ENCODE measurements at regions not wholly inside any gene's neighbourhood (a gene's known extent, or its start where the extent isn't known, plus 50 kb on each side); places are given as distances from the start of the nearest gene placed in this dataset.
A peak's percentile ranks its signal among the peaks of the same experiment; 100 is the strongest.

DNA sequence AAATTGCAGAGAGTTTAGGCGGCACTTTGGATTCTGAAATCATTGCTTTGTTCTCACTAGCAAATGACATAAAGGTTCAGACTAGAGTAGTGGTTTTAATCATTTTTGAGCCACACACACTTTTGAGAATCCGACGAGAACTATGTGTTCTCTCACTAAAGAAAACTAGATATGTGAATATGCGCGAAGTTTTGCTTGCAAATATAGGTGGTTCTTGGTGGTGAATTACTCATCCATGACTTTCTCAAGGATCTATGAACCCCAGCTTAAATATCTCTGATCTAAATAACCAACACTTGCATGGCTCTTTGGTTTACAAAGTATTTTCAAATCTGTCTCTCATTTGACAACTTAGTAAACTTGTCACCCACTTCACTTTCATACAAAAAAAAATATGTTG lies 54.8 kb downstream of the NOG start:
- H3K9me3 Mint-ChIP-seq = no peaks in the 10 kb centered on the region
- H3K27me3 Mint-ChIP-seq = no peaks in the 10 kb centered on the region
- no peak overlapping the region for H3K4me3 Mint-ChIP-seq
- no peak overlapping the region for H3K27ac Mint-ChIP-seq
- H3K4me1 Mint-ChIP-seq = peaks cover 12% of the 10 kb centered on the region
- H3K36me3 Mint-ChIP-seq = no peaks in the 10 kb centered on the region

DNA sequence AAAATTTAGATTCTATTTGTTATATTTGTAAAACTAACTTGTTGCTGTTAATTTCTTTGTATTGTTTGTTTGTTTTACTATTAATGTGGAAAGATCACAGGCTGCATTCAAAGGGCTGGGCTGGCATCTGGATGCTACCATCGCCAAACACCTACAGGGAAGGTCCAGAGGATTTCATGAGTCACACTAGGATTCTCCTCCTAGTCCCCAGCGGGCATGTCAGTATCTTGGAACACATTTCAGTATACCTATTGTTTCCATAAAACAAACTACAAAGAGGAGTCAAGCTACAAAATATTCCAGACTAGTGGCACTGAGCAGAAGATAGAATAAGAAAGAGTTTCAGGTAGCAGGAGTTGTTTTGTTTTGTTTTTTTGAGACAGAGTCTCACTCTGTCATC lies 55.3 kb downstream of the NOG start:
- H3K9me3 Mint-ChIP-seq = no peaks in the 10 kb centered on the region
- no peak overlapping the region for H3K27ac Mint-ChIP-seq
- no peaks in the 10 kb centered on the region for H3K27me3 Mint-ChIP-seq
- H3K36me3 Mint-ChIP-seq = no peaks in the 10 kb centered on the region
- no peak overlapping the region for H3K4me3 Mint-ChIP-seq
- peaks cover 16% of the 10 kb centered on the region for H3K4me1 Mint-ChIP-seq

DNA sequence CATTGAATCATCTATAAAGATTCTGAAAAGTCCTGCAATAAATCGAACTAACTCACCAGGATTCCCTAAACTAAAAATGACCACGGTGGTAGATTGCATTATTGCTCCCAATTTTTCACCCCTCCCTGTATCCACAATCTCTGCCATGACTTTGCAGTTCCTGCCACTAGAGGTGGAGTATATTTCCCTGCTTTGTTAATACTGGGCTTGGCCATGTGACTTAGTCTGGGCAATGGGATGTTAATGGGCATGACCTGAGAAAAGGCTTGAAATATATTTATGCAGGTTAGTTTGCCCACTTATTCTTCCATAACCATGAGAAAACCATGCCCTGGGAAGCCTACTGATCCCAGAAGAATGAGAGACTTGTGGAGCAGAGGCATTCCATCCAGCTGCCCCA lies 59.1 kb downstream of the NOG start:
- Mint-ChIP-seq H3K27me3 (no peaks in the 10 kb centered on the region), H3K4me1 (peaks cover 13% of the 10 kb centered on the region), H3K9me3 (no peaks in the 10 kb centered on the region), H3K4me3 (no peak overlapping the region), H3K36me3 (no peaks in the 10 kb centered on the region), H3K27ac (no peak overlapping the region)

DNA sequence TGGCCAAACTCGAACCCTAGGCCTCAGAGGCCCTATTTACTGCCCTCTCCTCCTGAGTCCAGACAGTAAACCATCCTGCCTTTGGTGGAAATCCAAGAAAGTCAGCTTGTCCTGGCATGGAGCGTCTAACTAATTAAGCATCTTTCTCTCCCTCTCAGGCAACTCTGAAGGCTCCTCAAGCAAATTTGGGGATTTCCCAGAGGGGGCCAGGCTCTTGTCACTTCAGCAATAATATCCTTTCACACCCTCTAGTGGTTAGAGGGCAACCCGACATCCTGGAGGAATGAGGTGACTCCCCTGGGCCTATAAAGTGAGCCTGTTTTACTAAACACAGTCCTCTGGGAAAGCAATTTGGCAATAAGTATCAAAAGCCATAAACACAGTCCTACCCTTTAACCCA lies 60.4 kb downstream of the NOG start:
- Mint-ChIP-seq H3K36me3 (no peaks in the 10 kb centered on the region), H3K27me3 (no peaks in the 10 kb centered on the region), H3K27ac (no peak overlapping the region), H3K4me1 (peaks cover 9% of the 10 kb centered on the region), H3K9me3 (no peaks in the 10 kb centered on the region), H3K4me3 (no peak overlapping the region)

DNA sequence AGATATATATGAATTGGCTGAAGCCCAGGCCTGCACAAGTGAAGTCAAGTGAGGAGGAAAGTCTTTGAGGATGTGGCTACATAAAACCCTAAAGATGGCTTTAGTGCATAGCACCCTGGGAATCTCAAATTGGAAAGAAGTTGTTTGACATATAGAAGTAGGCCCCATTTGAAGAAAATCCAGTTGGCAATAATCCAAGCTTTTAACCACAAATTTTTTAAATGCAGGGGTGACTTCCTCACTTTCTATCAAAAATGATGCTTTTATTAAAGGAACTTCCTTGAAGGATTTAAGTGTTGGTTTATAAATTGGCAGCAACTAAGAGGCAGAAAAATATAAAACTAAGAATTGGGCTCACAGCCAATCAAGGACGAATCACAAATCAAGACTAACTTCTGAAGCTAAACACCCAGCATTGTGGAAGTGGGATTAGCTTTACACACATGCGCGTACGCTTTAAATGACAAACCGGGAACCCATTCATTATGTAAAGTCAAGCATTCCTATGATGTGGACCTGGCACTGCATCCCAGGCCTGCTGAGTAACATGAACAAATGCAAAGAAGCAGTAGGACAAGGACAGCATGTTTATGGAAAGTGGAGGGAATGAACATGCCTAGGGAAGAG lies 63.3 kb downstream of the NOG start:
- Mint-ChIP-seq H3K36me3 (no peaks in the 10 kb centered on the region), H3K9me3 (no peaks in the 10 kb centered on the region), H3K4me1 (peaks cover 9% of the 10 kb centered on the region), H3K4me3 (no peak overlapping the region), H3K27me3 (no peaks in the 10 kb centered on the region), H3K27ac (no peak overlapping the region)

DNA sequence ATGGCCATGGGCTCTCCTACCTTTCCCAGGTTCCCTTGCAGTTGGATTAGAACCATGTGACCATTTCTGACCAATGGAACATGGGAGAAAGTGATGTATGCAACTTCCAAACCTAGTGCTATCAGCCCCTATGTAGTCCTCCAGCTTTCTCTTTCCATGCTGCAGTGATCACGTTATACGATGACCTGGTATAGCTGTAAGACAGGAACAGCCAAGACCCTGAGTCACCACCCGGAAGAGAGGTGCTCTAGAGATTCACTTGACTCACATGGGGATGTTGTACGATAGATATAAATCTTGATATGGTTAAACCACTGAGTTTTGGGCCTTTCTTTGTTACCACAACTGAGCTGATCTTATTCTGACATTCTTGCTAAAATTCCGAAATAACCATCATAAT lies 65.1 kb downstream of the NOG start:
- H3K9me3 Mint-ChIP-seq = no peaks in the 10 kb centered on the region
- no peaks in the 10 kb centered on the region for H3K36me3 Mint-ChIP-seq
- no peak overlapping the region for H3K27ac Mint-ChIP-seq
- no peaks in the 10 kb centered on the region for H3K27me3 Mint-ChIP-seq
- peaks cover 4% of the 10 kb centered on the region for H3K4me1 Mint-ChIP-seq
- no peak overlapping the region for H3K4me3 Mint-ChIP-seq

DNA sequence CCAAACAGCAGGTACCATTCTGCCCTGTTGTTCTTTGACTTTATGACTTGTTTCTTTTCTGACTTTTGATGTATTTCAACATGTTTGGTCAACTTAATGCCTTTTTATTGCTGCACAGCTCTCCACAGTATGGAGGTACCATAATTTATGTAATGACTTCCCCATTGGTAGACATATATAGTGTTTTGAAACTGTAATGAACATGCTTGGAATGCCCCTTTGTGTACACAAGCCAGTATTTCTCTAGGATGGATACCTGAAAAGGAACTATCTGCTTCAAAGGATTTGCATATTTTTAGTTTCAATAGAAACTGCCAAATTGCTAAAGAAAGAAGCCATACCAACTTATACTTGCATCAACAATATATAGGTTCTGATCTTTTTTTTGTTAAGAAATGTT lies 66.1 kb downstream of the NOG start:
- Mint-ChIP-seq H3K27me3 (no peaks in the 10 kb centered on the region), H3K36me3 (no peaks in the 10 kb centered on the region), H3K4me1 (no peaks in the 10 kb centered on the region), H3K27ac (no peak overlapping the region), H3K4me3 (no peak overlapping the region), H3K9me3 (no peaks in the 10 kb centered on the region)

DNA sequence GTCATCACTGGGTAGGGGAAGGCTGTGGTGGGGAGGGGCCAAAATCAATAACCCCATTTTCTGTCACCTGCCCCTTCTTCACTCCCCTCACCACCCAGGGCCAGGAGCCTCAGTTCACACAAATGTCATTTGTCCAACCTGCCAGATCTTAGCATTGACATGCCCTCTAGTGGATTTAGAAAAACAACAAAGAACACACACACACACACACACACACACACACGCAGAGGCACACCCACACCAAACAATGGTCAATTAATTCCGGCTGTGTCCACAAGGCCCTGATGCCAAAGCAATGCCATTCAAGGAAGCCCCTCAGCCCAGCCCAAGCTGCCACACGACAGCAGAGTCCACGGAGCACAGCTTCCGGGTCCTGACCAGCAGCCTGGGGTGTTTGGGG lies 68.4 kb downstream of the NOG start:
- H3K9me3 Mint-ChIP-seq = no peaks in the 10 kb centered on the region
- no peaks in the 10 kb centered on the region for H3K36me3 Mint-ChIP-seq
- H3K27ac Mint-ChIP-seq = no peak overlapping the region
- no peak overlapping the region for H3K4me3 Mint-ChIP-seq
- H3K27me3 Mint-ChIP-seq = no peaks in the 10 kb centered on the region
- H3K4me1 Mint-ChIP-seq = no peaks in the 10 kb centered on the region

DNA sequence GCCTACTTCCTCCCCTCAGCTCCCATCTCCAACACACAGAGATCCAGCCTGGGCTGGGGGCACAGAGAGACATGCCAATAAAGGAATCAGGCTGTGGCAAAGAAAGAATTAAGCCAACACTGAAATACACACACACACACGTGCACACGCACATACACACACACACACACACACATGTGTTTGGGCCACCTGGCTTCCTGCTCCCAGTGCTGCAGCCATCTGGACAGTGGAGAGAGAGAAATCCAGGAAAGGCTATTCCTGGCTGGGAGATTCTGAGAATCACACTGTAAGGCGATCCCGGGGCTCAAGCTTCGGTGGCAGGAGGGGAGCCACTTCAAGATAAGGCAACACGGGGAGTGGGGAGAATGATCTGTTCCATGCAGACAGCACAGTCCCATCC lies 72.4 kb downstream of the NOG start:
- Mint-ChIP-seq H3K9me3 (no peaks in the 10 kb centered on the region), H3K4me1 (no peaks in the 10 kb centered on the region), H3K4me3 (no peak overlapping the region), H3K27me3 (peaks cover 2% of the 10 kb centered on the region), H3K27ac (no peak overlapping the region), H3K36me3 (no peaks in the 10 kb centered on the region)

DNA sequence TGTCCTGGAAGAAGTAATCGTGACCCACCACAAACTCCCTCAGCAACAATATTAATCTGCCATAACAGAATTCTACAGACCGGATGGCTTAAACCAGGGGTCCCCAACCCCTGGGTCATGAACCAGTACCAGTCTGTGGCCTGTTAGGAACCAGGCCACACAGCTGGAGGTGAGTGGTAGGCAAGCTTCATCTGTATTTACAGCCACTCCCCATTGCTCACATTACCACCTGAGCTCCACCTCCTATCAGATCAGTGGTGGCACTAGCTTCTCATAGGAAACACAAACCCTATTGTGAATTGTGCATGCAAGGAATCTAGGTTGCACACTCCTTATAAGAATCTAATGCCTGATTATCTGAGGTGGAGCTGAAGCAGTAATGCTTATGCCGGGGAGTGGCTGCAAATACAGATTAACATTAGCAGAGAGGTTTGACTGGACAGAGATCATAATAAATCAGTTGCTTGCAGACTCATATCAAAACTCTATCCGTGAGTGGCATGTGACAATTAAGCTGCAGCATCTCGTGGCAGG lies 74.5 kb downstream of the NOG start:
- H3K4me1 Mint-ChIP-seq = no peaks in the 10 kb centered on the region
- no peak overlapping the region for H3K27ac Mint-ChIP-seq

DNA sequence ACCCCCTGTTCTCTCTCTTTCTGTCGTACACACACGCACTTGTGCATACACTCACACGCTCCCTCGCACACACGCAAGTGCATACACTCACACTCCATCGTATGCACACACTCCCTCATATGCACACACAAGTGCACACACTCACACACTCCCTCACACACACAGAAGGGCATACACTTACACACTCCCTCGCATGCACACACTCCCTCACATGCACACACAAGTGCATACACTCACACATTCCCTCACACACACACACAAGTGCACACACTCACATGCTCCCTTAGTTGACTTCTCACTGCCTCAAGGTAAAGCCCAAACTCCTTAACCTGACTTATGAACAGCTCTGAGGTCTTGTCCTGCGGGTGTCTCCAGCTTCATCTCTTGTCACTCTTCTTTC lies 78.7 kb downstream of the NOG start:
- no peak overlapping the region for H3K4me3 Mint-ChIP-seq
- H3K27me3 Mint-ChIP-seq = peaks cover 8% of the 10 kb centered on the region
- peaks cover 2% of the 10 kb centered on the region for H3K36me3 Mint-ChIP-seq
- no peaks in the 10 kb centered on the region for H3K4me1 Mint-ChIP-seq
- H3K27ac Mint-ChIP-seq = no peak overlapping the region
- no peaks in the 10 kb centered on the region for H3K9me3 Mint-ChIP-seq

More for the DNA sequence above, 74.5 kb downstream of the NOG start:
- Mint-ChIP-seq H3K4me3 (no peak overlapping the region), H3K36me3 (peaks cover 2% of the 10 kb centered on the region), H3K9me3 (no peaks in the 10 kb centered on the region), H3K27me3 (peaks cover 6% of the 10 kb centered on the region)

DNA sequence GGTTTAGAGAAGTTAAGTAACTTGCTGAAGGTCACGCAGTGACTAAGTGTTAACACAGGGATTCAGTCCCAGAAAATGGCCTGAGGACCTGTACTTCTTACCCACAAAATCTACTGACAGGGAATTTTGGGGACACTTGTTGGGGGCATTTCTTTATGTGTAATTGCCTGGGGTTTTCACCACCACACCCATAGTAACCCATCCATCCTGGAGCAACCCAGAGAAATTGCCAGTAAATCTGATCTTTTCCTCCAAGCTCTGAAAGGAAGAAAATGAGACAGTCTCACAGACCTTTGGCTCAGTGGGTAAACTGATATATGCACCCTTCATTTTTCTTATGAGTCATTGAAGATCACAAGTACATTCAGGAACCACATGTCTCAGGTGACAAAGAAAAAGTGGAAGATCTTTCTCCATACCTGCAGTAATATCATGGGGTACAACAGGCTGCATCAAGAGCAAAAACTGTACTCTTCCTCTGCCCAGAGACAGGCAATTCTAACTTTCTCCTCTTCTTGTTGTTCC lies 81.0 kb downstream of the NOG start:
- H3K27me3 Mint-ChIP-seq = peaks cover 15% of the 10 kb centered on the region
- no peak overlapping the region for H3K27ac Mint-ChIP-seq
- peaks cover 12% of the 10 kb centered on the region for H3K4me1 Mint-ChIP-seq
- peaks cover 2% of the 10 kb centered on the region for H3K36me3 Mint-ChIP-seq
- no peaks in the 10 kb centered on the region for H3K9me3 Mint-ChIP-seq
- H3K4me3 Mint-ChIP-seq = no peak overlapping the region

DNA sequence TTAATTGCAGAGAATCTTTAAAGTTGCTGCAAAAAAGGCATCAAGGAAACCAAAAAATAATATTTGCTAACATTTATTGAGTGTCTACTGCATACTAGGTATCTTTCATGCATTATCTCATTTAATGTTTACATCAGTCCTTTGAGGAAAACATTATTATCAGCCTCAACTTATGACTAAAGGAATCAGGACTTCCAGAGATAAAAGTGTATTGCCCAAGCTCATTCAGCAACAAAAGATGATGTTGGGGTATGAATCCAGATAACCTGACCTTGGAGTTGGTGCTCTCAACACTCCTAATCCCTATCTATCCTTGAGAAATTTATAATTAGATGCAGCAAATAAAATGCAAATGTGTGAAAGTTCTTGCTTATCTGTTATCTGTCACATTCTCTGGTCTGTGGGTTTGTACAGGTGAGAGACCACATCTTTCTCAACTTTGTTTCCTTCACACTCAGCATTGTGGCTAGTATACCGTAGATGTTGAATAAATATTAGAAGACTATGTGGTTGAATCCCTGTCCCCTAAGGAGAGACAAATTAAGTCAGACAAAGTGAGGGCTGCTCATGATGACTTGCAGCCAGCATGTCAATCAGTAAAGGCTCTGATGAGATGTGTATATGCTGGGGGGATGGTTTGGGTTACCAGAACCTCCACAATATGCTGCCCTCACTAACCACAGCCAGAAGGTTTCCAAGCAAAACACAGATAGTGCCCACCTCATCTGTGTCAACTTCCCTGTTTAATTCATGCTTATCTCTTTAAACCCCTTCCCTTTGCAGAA lies 82.6 kb downstream of the NOG start:
- Mint-ChIP-seq H3K36me3 (peaks cover 2% of the 10 kb centered on the region), H3K27me3 (peaks cover 17% of the 10 kb centered on the region), H3K4me1 (peaks cover 24% of the 10 kb centered on the region), H3K27ac (no peak overlapping the region), H3K4me3 (no peak overlapping the region), H3K9me3 (no peaks in the 10 kb centered on the region)

DNA sequence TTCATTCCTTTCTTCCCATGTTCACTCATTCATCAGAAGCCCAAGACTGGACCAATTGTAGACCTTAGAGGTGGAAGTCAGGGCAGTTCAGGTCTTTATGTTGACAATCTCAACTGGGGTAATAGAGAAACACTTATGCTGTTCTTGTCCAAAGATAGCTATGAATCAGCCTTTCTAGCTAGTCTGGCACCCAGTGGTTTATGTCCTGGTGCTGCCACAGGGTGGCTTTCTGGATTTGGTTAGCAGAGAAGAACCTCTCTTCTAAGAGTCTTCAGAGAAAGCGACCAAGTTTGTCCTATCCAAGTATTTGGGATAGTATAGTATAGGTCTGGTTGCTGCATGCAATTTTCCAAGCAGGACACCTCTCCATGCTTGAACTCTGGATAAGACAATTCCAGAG lies 83.3 kb downstream of the NOG start:
- Mint-ChIP-seq H3K9me3 (no peaks in the 10 kb centered on the region), H3K4me1 (peaks cover 24% of the 10 kb centered on the region), H3K4me3 (no peak overlapping the region), H3K36me3 (peaks cover 2% of the 10 kb centered on the region), H3K27ac (no peak overlapping the region), H3K27me3 (peaks cover 17% of the 10 kb centered on the region)

DNA sequence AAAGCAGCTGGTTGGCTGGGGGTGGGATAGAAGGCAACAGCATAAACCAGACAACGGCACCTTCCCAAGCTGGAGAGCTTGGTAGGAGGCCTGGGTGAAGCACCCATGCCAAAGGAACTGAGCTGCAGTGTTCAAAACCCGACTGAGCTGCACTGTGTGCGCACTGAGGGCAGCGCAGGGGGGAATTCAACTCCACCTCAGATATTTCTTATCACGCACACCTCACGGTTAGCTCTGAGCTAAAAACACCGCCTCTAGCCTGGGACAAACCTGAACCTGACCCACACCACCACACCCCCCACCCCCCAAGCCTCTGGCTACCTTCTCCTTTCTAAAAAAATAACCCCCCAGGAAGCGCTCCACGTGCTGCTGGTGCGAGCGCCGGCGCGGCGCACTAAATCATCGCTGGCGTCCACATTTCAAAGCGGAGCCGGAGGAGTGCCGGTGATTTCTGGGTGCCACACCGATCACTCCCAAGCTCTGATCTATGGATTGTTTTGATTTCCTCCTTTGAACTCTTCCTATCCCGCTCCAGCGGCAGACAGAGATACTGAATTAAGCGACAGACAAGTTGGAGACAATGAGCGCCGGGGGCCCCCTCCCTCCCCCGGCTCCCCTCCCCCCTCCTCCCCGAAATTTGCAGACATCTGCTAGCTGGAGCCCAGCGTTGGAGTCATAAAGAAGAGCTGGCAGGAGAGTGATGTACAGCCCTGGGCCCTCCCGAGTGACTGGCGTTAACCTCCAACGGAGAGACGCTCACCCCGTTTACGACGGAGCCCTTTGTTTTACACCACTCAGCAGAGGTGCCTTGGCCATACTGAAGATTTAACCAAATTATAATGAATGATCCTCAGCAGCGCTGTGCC lies 85.0 kb downstream of the NOG start:
- H3K27ac Mint-ChIP-seq = no peak overlapping the region
- no peaks in the 10 kb centered on the region for H3K36me3 Mint-ChIP-seq
- peak overlapping the region; percentile 89 for H3K4me3 Mint-ChIP-seq
- H3K4me1 Mint-ChIP-seq = peaks cover 28% of the 10 kb centered on the region
- peaks cover 15% of the 10 kb centered on the region for H3K27me3 Mint-ChIP-seq
- no peaks in the 10 kb centered on the region for H3K9me3 Mint-ChIP-seq
